ENCODE measurements at regions not wholly inside any gene's neighbourhood (a gene's known extent, or its start where the extent isn't known, plus 50 kb on each side); places are given as distances from the start of the nearest gene placed in this dataset.

DNA sequence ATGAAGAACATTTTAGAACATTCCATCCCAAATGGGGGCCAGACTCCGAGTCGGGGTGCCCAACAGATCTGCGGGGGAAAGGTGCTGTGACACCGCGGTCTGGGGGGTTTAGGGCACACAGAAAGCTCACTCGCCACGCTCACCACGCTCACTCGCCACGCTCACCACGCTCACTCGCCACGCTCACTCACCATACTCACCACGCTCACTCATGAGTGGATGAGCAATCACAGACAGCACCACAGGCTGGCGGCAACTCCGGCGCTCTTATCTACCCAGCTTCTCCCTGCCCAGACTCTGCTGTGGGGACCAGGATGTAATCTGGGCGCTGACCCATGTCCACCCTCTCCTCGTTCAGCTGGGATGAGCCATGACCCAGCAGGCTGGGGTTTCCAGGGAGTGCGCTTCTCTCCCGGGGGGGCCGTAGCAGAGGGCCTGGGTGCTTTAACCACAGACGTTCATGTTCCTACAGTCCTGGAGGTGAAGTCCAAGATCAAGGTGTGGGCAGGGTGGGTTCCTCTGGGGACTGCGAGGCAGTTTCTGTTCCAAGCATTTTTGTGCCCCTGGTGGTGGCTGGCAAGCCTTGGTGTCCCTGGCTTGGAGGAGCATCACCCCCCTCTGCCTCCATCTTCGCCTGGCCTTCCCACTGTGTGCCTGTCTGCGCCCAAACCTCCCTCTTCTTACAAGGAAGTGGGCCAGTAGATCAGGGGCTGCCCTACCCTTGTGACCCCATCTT, 141.2 kb downstream of the CTTN start:
- Histone ChIP-seq H3K9me3 (replicated peaks; ENCODE audit: control insufficient read depth, insufficient read depth, low read depth, low read length) (no peaks in the 10 kb centered on the region), H3K9ac (ENCODE audit: insufficient read depth in 1 of 2, low read depth in 2 of 2, low read length in 2 of 2) (no peak overlapping the region), H3K4me2 (ENCODE audit: insufficient read depth, low read length) (no peak overlapping the region), H2AFZ (ENCODE audit: low read depth, low read length) (no peak overlapping the region), H4K20me1 (replicated peaks; ENCODE audit: control insufficient read depth, insufficient read depth, low read length) (peaks cover 3% of the 10 kb centered on the region; the same call in 1 of the 2 replicates), H3K27ac (ENCODE audit: extremely low read depth, low read depth, low read length) (no peak overlapping the region), H3K79me2 (ENCODE audit: control insufficient read depth, insufficient read depth, low read length) (no peaks in the 10 kb centered on the region), H3K4me1 (replicated peaks in 1 of 2; ENCODE audit: control insufficient read depth in 2 of 2, insufficient read depth in 2 of 2, low read length in 2 of 2) (peaks cover 0 to 8% of the 10 kb centered on the region in 2 experiments; a peak in 2 of 5 replicates), H3K36me3 (ENCODE audit: control insufficient read depth, insufficient read depth, low read length) (no peaks in the 10 kb centered on the region), H3K9me1 (ENCODE audit: control insufficient read depth, insufficient read depth, low read length) (no peaks in the 10 kb centered on the region), H3K27me3 (ENCODE audit: control insufficient read depth in 2 of 2, insufficient read depth in 2 of 2, low read length in 2 of 2) (peaks cover 7 to 81% of the 10 kb centered on the region in 2 experiments; a peak in 4 of 5 replicates), H3K4me3 (no peak overlapping the region)
- DNase-seq (ENCODE audit: extremely low read depth in 1 of 4, low spot score in 3 of 4) (no peak), ATAC-seq (no peak), FAIRE-seq (no peak)
- ChIA-PET POLR2A (no interaction called here), CTCF (ENCODE audit: low intra/inter-chr PET ratio) (no interaction called here)
- TF ChIP-seq HINFP (tag; conservative IDR thresholded peaks at IDR 0.05; ENCODE audit: low read depth) = no peak
- no peak for TF ChIP-seq POLR2AphosphoS2 (IDR thresholded peaks at IDR 0.05; ENCODE audit: low read length)
- in situ Hi-C loops (cut with MboI) = no loop called here
- intact Hi-C loops (cut with micrococcal nuclease) = no loop called here
- BruUV-seq (replicated peaks) = no TSS peak
- 1% methylated on average over 20 of the region's 26 CpGs for WGBS (ENCODE audit: insufficient coverage, low coverage, missing lambda C conversion rate)

- BruUV-seq (replicated peaks) = no TSS peak
- CTCF ChIA-PET (ENCODE audit: low intra/inter-chr PET ratio) = no interaction called here
- no peaks in the 10 kb centered on the region for H3K9me3 ChIP-seq (replicated peaks; ENCODE audit: control insufficient read depth, insufficient read depth, low read depth, low read length)
Measured at GRCh38 chr11:70540196-70540595, 141.9 kb downstream of the CTTN start.

More at GRCh38 chr11:70540196-70540595, 141.9 kb downstream of the CTTN start:
- Histone ChIP-seq H3K9me1 (ENCODE audit: control insufficient read depth, insufficient read depth, low read length) (no peaks in the 10 kb centered on the region), H2AFZ (ENCODE audit: low read depth, low read length) (no peak overlapping the region), H3K4me1 (replicated peaks in 1 of 2; ENCODE audit: control insufficient read depth in 2 of 2, insufficient read depth in 2 of 2, low read length in 2 of 2) (peaks cover 0 to 15% of the 10 kb centered on the region in 2 experiments; a peak in 2 of 5 replicates), H3K27ac (ENCODE audit: extremely low read depth, low read depth, low read length) (no peak overlapping the region), H3K9ac (ENCODE audit: insufficient read depth in 1 of 2, low read depth in 2 of 2, low read length in 2 of 2) (no peak overlapping the region), H3K79me2 (ENCODE audit: control insufficient read depth, insufficient read depth, low read length) (no peaks in the 10 kb centered on the region), H3K27me3 (ENCODE audit: control insufficient read depth in 2 of 2, insufficient read depth in 2 of 2, low read length in 2 of 2) (peaks cover 7 to 83% of the 10 kb centered on the region in 2 experiments; a peak in 4 of 5 replicates), H4K20me1 (replicated peaks; ENCODE audit: control insufficient read depth, insufficient read depth, low read length) (peaks cover 3% of the 10 kb centered on the region; the same call in 1 of the 2 replicates), H3K36me3 (ENCODE audit: control insufficient read depth, insufficient read depth, low read length) (no peaks in the 10 kb centered on the region), H3K4me3 (no peak overlapping the region), H3K4me2 (ENCODE audit: insufficient read depth, low read length) (no peak overlapping the region)
- in situ Hi-C loops (cut with MboI) = no loop called here
- DNase-seq (ENCODE audit: extremely low read depth in 1 of 4, low spot score in 3 of 4) = no peak
- intact Hi-C loops (cut with micrococcal nuclease) = no loop called here
- TF ChIP-seq GABPA (tag; conservative IDR thresholded peaks at IDR 0.05; ENCODE audit: low read depth) = no peak
- POLR2A ChIA-PET = no interaction called here
- FAIRE-seq = no peak
- WGBS (ENCODE audit: insufficient coverage, low coverage, missing lambda C conversion rate) = 6% methylated on average over 15 of the region's 16 CpGs
- no peak for ATAC-seq

Measured in K562 (cell line).